Liver (tissue), 3 donors: ENCODE measurements at regions not wholly inside any gene's neighbourhood (a gene's known extent, or its start where the extent isn't known, plus 50 kb on each side); places are given as distances from the start of the nearest gene placed in this dataset.

ENCODE experiments used
- CTCF ChIP-seq: fragments of 150-350 bp; IDR thresholded peaks from 2 replicates; pipeline ENCODE4 v1.5.1; 2017; ENCODE audit warnings: improper control_type of control experiment, low read depth, low read length; ENCODE audit not compliant: missing input control
- MAX ChIP-seq: IDR thresholded peaks from 2 replicates; pipeline ENCODE4 v1.6.1; 2016; ENCODE audit warnings: antibody characterized with exemption
- RAD21 ChIP-seq, 2 donors: IDR thresholded peaks; 2 replicates each; pipeline ENCODE4 v1.6.1; 2016; ENCODE audit warnings: antibody characterized with exemption in 2 of 2, mild to moderate bottlenecking in 2 of 2
- YY1 ChIP-seq: IDR thresholded peaks from 2 replicates; pipeline ENCODE4 v1.6.1; 2016; ENCODE audit warnings: antibody characterized with exemption, mild to moderate bottlenecking
- donor health status: healthy.
- donor health status: healthy.

- TF ChIP-seq CTCF (no peak), MAX (no peak), RAD21 (IDR thresholded peaks at IDR 0.05) (no peak), YY1 (no peak)
These were observed 268.9 kb downstream of the IGSF11 start for GRCh38 chr3:118765636-118766305.
